ENCODE measurements at regions not wholly inside any gene's neighbourhood (a gene's known extent, or its start where the extent isn't known, plus 50 kb on each side); places are given as distances from the start of the nearest gene placed in this dataset.

- no peaks in the 10 kb centered on the region for H3K9me3 ChIP-seq (ENCODE audit: insufficient read depth in 2 of 2, low read depth in 1 of 2, low read length in 1 of 2)
- POLR2A ChIA-PET (ENCODE audit: partially characterized antibody), result no interaction called here
- no peaks in the 10 kb centered on the region for H3K79me1 ChIP-seq (ENCODE audit: low read depth, low read length)
- no peak overlapping the region for H3K4me3 ChIP-seq (ENCODE audit: extremely low read depth in 1 of 4, insufficient read depth in 2 of 4, low read depth in 3 of 4, low read length in 4 of 4)
- no peak overlapping the region for H4K91ac ChIP-seq (replicated peaks; ENCODE audit: insufficient read length, low read length)
- H3K27me3 ChIP-seq (replicated peaks in 1 of 4; ENCODE audit: control insufficient read depth in 3 of 4, extremely low read depth in 1 of 4, insufficient read depth in 3 of 4, low read length in 3 of 4), result no peaks in the 10 kb centered on the region
- no peaks in the 10 kb centered on the region for H3K79me2 ChIP-seq (ENCODE audit: control insufficient read depth in 1 of 2, insufficient read depth in 2 of 2, low read length in 2 of 2)
- H2BK20ac ChIP-seq (ENCODE audit: low read length), result no peak overlapping the region
- no peak for FAIRE-seq
- CTCF ChIA-PET (ENCODE audit: partially characterized antibody), result no interaction called here
- H2AFZ ChIP-seq (ENCODE audit: low read length), result no peak overlapping the region
- H4K8ac ChIP-seq (ENCODE audit: extremely low read depth, insufficient read depth, low read length), result no peak overlapping the region
- no peak overlapping the region for H3K4ac ChIP-seq (replicated peaks; ENCODE audit: insufficient read length, low read depth, low read length)
- no peak overlapping the region for H4K5ac ChIP-seq (ENCODE audit: insufficient read length, low read depth, low read length)
- no peak overlapping the region for H3K14ac ChIP-seq (ENCODE audit: insufficient read length)
- no peaks in the 10 kb centered on the region for H3K36me3 ChIP-seq (ENCODE audit: control insufficient read depth in 2 of 4, insufficient read depth in 4 of 4, low read length in 3 of 4)
- H2AK5ac ChIP-seq (ENCODE audit: low read depth, low read length), result no peak overlapping the region
- TF ChIP-seq CREB1 (IDR thresholded peaks at IDR 0.05), result no peak
- TF ChIP-seq GTF2F1 (IDR thresholded peaks at IDR 0.05; ENCODE audit: borderline replicate concordance, low read depth, low read length), result no peak
- no peak overlapping the region for H2BK15ac ChIP-seq (ENCODE audit: low read length)
- DNase-seq (ENCODE audit: low read depth in 1 of 2, low spot score in 2 of 2), result no peak
- no peak overlapping the region for H2BK120ac ChIP-seq (replicated peaks; ENCODE audit: low read depth, low read length)
- H4K20me1 ChIP-seq (replicated peaks in 1 of 2; ENCODE audit: control insufficient read depth in 1 of 2, insufficient read depth in 2 of 2, low read length in 2 of 2), result no peaks in the 10 kb centered on the region
- 85% methylated on average over 4 of the region's 4 CpGs; no CpG with 5 or more reads in 1 of the 2 experiments for WGBS, 2 experiments (ENCODE audit: extremely low coverage in 1 of 2, insufficient coverage in 1 of 2, insufficient read length in 1 of 2, insufficient replicate concordance in 2 of 2, low coverage in 1 of 2, low lambda C conversion rate in 2 of 2, missing lambda C conversion rate in 1 of 2)
- H2BK12ac ChIP-seq (ENCODE audit: low read depth, low read length), result no peak overlapping the region
- H3K9ac ChIP-seq (replicated peaks in 1 of 4; ENCODE audit: extremely low read depth in 1 of 4, low read depth in 3 of 4, low read length in 3 of 4), result no peak overlapping the region
- H3K23me2 ChIP-seq (ENCODE audit: low read depth, low read length), result no peaks in the 10 kb centered on the region
- peaks cover 2 to 6% (median 4%) of the 10 kb centered on the region in 4 experiments; a peak in 3 of 7 replicates for H3K4me1 ChIP-seq (replicated peaks in 1 of 4; ENCODE audit: control insufficient read depth in 3 of 4, insufficient read depth in 4 of 4, low read length in 3 of 4)
- H3K23ac ChIP-seq (ENCODE audit: insufficient read length), result no peak overlapping the region
- H3K18ac ChIP-seq (ENCODE audit: extremely low read depth, low read length), result no peak overlapping the region
- no peak overlapping the region for H2BK5ac ChIP-seq (ENCODE audit: low read depth, low read length)
- H3K27ac ChIP-seq (ENCODE audit: low read depth, low read length), result no peak overlapping the region
- H3K56ac ChIP-seq (replicated peaks; ENCODE audit: insufficient read length, low read depth, low read length), result no peak overlapping the region
- no peak overlapping the region for H3K4me2 ChIP-seq (ENCODE audit: insufficient read depth in 1 of 2, low read depth in 2 of 2, low read length in 2 of 2)
Measured at GRCh38 chr4:30456716-30457115, 263.5 kb upstream of the PCDH7 start.
